PC-3 (cell line): ENCODE measurements at regions not wholly inside any gene's neighbourhood (a gene's known extent, or its start where the extent isn't known, plus 50 kb on each side); places are given as distances from the start of the nearest gene placed in this dataset.
"Not testable (repeated sequence)": the region's sequence is repeated elsewhere in the genome, so short reads cannot be mapped to it uniquely, and the experiment has no call there.

ENCODE experiments used
- ATAC-seq: fragments of 200-7000 bp; cut with Tn5 transposase; 2 replicates; pipeline ENCODE4 v1.9.1; 2020; ENCODE audit warnings: mild to moderate bottlenecking, moderate library complexity
- BruUV-seq: library from RNA; stranded (reverse); fragments of 400-500 nt; replicated peaks from 2 replicates; lab custom pipeline; 2021; lab: Mats Ljungman, UMichigan
- CTCF ChIA-PET: fragments of 300-600 bp; sonication (Branson Sonifier 250); formaldehyde crosslinking; loops from one replicate; lab custom pipeline; 2022; ENCODE audit warnings: antibody characterized with exemption; lab: Charles Lee
- POLR2A ChIA-PET: fragments of 300-600 bp; sonication (Branson Sonifier 250); formaldehyde crosslinking; loops from one replicate; lab custom pipeline; 2022; ENCODE audit warnings: antibody characterized with exemption; ENCODE audit not compliant: unreplicated experiment; lab: Charles Lee
- DNase-seq: peaks from one replicate; pipeline ENCODE4 v3.0.0-alpha.2; 2015
- H2AFZ ChIP-seq: fragments of 300-600 bp; sonication (generic); 2 replicates; pipeline ENCODE4 v1.6.0; 2016; ENCODE audit warnings: antibody characterized with exemption, low read length
- H3F3A ChIP-seq: fragments of 300-600 bp; sonication (generic); one replicate; pipeline ENCODE4 v1.6.0; 2017; ENCODE audit warnings: antibody characterized with exemption, low read length, control low read depth, mild to moderate bottlenecking; ENCODE audit not compliant: unreplicated experiment
- H3K27ac ChIP-seq: fragments of 300-600 bp; sonication (generic); 2 replicates; pipeline ENCODE4 v1.5.1; 2016; ENCODE audit warnings: mild to moderate bottlenecking, low read length
- H3K27me3 ChIP-seq: fragments of 300-600 bp; sonication (generic); 2 replicates; pipeline ENCODE4 v1.6.1; 2016; ENCODE audit warnings: low read length, mixed read lengths
- H3K36me3 ChIP-seq: fragments of 300-600 bp; sonication (generic); 2 replicates; pipeline ENCODE4 v1.6.1; 2016; ENCODE audit warnings: low read depth, mixed run types, low read length, mixed read lengths
- H3K4me1 ChIP-seq: fragments of 300-600 bp; sonication (generic); 2 replicates; pipeline ENCODE4 v1.5.1; 2016; ENCODE audit warnings: low read length; ENCODE audit not compliant: insufficient read depth
- H3K4me2 ChIP-seq: fragments of 300-600 bp; sonication (generic); 2 replicates; pipeline ENCODE4 v1.6.0; 2016; ENCODE audit warnings: low read length
- H3K4me3 ChIP-seq: fragments of 300-600 bp; sonication (generic); 2 replicates; pipeline ENCODE4 v1.5.1; 2016; ENCODE audit warnings: mild to moderate bottlenecking, low read length, mixed read lengths
- H3K79me2 ChIP-seq: fragments of 300-600 bp; sonication (generic); 2 replicates; pipeline ENCODE4 v1.6.1; 2017; ENCODE audit warnings: low read length, mixed read lengths
- H3K9ac ChIP-seq: fragments of 300-600 bp; sonication (generic); 2 replicates; pipeline ENCODE4 v1.6.0; 2016; ENCODE audit warnings: mild to moderate bottlenecking, low read length
- H3K9me2 ChIP-seq: fragments of 300-600 bp; sonication (generic); replicated peaks from 2 replicates; pipeline ENCODE4 v1.6.1; 2016; ENCODE audit warnings: mixed run types, low read length, mixed read lengths
- H3K9me3 ChIP-seq: fragments of 300-600 bp; sonication (generic); 2 replicates; pipeline ENCODE4 v1.6.1; 2016; ENCODE audit warnings: low read length, mixed read lengths
- H4K20me1 ChIP-seq: fragments of 300-600 bp; sonication (generic); 2 replicates; pipeline ENCODE4 v1.6.1; 2016; ENCODE audit warnings: low read length, mixed read lengths
- EZH2 ChIP-seq: fragments of 300-600 bp; sonication (generic); IDR thresholded peaks from one replicate; pipeline ENCODE4 v1.6.1; 2017; ENCODE audit warnings: antibody characterized with exemption, mild to moderate bottlenecking, low read length; ENCODE audit not compliant: unreplicated experiment
- EZH2phosphoT487 ChIP-seq: fragments of 300-600 bp; sonication (generic); IDR thresholded peaks from 2 replicates; pipeline ENCODE4 v1.6.1; 2018; ENCODE audit warnings: mild to moderate bottlenecking, antibody characterized with exemption, low read length, borderline replicate concordance
- intact Hi-C: fragments of 100-400 bp; cut with micrococcal nuclease; formaldehyde crosslinking; loops from 2 replicates; pipeline ENCODE4 v1.9.0; 2023
- TF ChIP-seq, protein P1 (sequence below): fragments of 300-600 bp; sonication (generic); conservative IDR thresholded peaks from 2 replicates; pipeline ENCODE4 v1.5.1; 2017; ENCODE audit warnings: antibody characterized with exemption, low read depth, mild to moderate bottlenecking, low read length

DNA sequence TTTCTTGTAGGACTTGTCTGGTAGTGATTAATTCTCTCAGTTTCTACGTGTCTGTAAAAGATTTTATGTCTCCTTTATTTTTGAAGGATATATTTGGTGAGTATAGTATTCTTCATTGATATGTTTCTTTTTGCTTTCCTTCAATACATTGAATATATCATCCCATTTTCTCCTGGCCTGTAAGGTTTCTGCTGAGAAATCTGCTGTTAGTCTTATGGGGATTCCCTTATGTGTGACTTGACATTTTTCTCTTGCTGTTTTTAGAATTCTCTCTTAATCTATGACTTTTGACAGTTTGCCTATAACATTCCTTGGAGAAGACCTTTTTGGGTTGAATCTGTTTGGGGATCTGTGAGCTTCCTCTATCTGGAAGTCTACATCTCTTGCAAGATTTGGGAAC lies 281.0 kb upstream of the MEIS1 start:
- ChIA-PET POLR2A (no interaction called here), CTCF (no interaction called here)

DNA sequence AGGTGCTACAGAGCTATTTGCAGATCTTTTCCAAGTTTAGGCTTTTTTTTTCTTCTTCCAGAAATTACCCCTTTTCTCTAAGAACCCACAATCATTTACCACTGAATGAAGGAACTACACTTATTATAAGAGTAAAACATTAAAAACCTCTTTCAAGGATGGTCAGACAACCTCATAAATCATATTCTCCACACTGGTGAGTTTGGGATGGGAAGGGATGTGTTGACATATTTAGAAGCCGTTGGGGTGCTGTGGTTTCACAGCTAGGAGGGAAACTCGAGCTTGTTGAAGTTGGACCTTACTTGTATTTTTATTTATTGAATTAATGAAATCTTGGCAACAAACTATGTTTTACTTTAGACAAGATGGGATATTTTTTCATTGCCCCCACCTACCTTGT lies 289.4 kb upstream of the MEIS1 start:
- H3K36me3 ChIP-seq, result no peaks in the 10 kb centered on the region
- no peaks in the 10 kb centered on the region for H3K4me1 ChIP-seq
- H3K4me3 ChIP-seq, result no peak overlapping the region
- H4K20me1 ChIP-seq, result no peaks in the 10 kb centered on the region
- no peaks in the 10 kb centered on the region for H3F3A ChIP-seq
- H3K27ac ChIP-seq, result no peak overlapping the region
- H3K9me2 ChIP-seq, result no peaks in the 10 kb centered on the region
- BruUV-seq, result no TSS peak
- DNase-seq (no peak), ATAC-seq (no peak)
- intact Hi-C loops, result no loop called here
- no peaks in the 10 kb centered on the region for H3K79me2 ChIP-seq
- CTCF ChIA-PET, result no interaction called here
- no peak overlapping the region for H3K4me2 ChIP-seq
- peaks cover 12% of the 10 kb centered on the region for H3K27me3 ChIP-seq
- H2AFZ ChIP-seq, result no peak overlapping the region
- TF ChIP-seq EZH2 (no peak), EZH2phosphoT487 (no peak)
- TF ChIP-seq, protein P1, sequence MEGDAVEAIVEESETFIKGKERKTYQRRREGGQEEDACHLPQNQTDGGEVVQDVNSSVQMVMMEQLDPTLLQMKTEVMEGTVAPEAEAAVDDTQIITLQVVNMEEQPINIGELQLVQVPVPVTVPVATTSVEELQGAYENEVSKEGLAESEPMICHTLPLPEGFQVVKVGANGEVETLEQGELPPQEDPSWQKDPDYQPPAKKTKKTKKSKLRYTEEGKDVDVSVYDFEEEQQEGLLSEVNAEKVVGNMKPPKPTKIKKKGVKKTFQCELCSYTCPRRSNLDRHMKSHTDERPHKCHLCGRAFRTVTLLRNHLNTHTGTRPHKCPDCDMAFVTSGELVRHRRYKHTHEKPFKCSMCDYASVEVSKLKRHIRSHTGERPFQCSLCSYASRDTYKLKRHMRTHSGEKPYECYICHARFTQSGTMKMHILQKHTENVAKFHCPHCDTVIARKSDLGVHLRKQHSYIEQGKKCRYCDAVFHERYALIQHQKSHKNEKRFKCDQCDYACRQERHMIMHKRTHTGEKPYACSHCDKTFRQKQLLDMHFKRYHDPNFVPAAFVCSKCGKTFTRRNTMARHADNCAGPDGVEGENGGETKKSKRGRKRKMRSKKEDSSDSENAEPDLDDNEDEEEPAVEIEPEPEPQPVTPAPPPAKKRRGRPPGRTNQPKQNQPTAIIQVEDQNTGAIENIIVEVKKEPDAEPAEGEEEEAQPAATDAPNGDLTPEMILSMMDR, result no peak
- H3K9me3 ChIP-seq, result 0 out of 2 replicates have a peak, but pooled peaks cover 5% of the 10 kb centered on the region
- POLR2A ChIA-PET, result no interaction called here
- no peak overlapping the region for H3K9ac ChIP-seq

More for the DNA sequence above, 281.0 kb upstream of the MEIS1 start:
- intact Hi-C loops, result no loop called here
- Histone ChIP-seq H3K4me1 (no peaks in the 10 kb centered on the region), H3K79me2 (no peaks in the 10 kb centered on the region), H3K9me3 (peaks cover 12% of the 10 kb centered on the region; the same call in 1 of the 2 replicates), H3K36me3 (no peaks in the 10 kb centered on the region), H3K27ac (no peak overlapping the region), H3F3A (no peaks in the 10 kb centered on the region), H3K27me3 (no peaks in the 10 kb centered on the region), H3K9me2 (no peaks in the 10 kb centered on the region), H2AFZ (no peak overlapping the region), H3K4me3 (no peak overlapping the region), H3K9ac (no peak overlapping the region), H3K4me2 (no peak overlapping the region), H4K20me1 (no peaks in the 10 kb centered on the region)
- ATAC-seq (no peak), DNase-seq (no peak)
- no peak for TF ChIP-seq EZH2phosphoT487
- no peak for TF ChIP-seq EZH2
- TF ChIP-seq, protein P1, result no peak
- BruUV-seq, result no TSS peak

DNA sequence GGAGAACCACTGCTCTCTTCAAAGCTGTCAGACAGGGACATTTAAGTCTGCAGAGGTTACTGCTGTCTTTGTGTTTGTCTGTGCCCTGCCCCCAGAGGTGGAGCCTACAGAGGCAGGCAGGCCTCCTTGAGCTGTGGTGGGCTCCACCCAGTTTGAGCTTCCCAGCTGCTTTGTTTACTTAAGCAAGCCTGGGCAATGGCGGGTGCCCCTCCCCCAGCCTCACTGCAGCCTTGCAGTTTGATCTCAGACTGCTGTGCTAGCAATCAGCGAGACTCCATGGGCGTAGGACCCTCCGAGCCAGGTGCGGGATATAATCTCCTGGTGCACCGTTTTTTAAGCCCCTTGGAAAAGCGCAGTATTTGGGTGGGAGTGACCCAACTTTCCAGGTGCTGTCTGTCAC lies 290.6 kb upstream of the MEIS1 start:
- H3K4me3 ChIP-seq, H2AFZ ChIP-seq, H3K36me3 ChIP-seq, H3K79me2 ChIP-seq, H3F3A ChIP-seq, CTCF ChIA-PET, H3K27ac ChIP-seq, H3K4me2 ChIP-seq, ATAC-seq, DNase-seq, H3K9me2 ChIP-seq, intact Hi-C loops, H3K4me1 ChIP-seq, H4K20me1 ChIP-seq, BruUV-seq, POLR2A ChIA-PET, H3K9me3 ChIP-seq, H3K9ac ChIP-seq: not testable (repeated sequence)
- peaks cover 12% of the 10 kb centered on the region for H3K27me3 ChIP-seq
